OCI-LY3 (cell line): ENCODE measurements at regions not wholly inside any gene's neighbourhood (a gene's known extent, or its start where the extent isn't known, plus 50 kb on each side); places are given as distances from the start of the nearest gene placed in this dataset.

Experiments used
- EZH2phosphoT487 ChIP-seq: fragments of 200-600 bp; shearing (Covaris generic); IDR thresholded peaks from 2 replicates; pipeline ENCODE4 v1.6.1; 2018; ENCODE audit warnings: antibody characterized with exemption, mixed run types, low read depth
- TF ChIP-seq, protein P1 (sequence below): fragments of 200-600, 300-600 bp; sonication (generic); IDR thresholded peaks from 2 replicates; pipeline ENCODE4 v1.5.1; 2014; ENCODE audit warnings: antibody characterized with exemption, low read length, low read depth

DNA sequence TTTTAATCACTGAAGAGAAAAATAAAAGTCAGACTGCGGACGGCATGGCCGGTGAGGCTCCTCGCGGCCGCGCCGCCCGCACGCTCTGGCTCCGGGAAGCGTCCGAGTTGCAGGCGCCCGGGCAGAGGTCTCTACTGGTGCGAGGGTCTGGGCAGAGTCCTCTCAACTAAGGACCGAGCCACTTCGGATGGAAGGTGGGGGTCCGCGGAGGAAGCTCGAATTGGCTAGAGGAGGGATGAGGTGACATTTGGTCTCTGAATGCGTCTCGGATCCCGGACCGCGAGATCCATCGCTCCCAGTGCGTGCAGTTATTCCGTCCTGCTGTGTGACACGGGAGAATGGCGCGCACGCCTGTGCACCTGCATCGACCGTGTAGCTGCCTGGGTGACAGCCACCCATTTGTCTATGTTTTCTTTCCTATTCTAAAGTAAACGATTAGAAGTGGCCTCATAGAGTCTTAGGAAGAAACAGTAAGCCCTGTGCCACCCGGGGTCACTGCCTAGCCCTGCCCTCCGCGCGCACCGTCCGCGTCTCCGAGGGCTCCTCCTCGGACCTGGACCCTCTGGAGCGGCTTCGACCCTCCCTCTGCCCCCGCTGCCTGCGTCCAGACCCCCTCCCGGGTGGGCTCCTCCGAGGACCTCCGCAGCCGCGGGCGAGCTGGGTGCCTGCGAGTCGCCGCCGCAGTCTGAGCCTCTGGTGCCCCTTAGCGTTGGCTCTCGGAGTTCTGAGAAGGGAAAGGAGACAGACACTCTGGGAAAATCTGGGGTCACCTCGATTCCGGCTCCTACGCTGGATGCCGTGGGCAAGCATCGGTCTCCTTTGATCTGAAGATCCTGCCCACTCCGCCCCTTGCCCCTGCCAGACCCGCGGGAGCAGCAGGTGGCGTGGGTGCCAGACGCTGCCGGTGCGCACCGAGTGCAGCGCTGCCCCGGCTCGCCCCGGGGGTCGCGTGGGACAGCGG lies 347.4 kb downstream of the LIG4 start:
- TF ChIP-seq, protein P1, sequence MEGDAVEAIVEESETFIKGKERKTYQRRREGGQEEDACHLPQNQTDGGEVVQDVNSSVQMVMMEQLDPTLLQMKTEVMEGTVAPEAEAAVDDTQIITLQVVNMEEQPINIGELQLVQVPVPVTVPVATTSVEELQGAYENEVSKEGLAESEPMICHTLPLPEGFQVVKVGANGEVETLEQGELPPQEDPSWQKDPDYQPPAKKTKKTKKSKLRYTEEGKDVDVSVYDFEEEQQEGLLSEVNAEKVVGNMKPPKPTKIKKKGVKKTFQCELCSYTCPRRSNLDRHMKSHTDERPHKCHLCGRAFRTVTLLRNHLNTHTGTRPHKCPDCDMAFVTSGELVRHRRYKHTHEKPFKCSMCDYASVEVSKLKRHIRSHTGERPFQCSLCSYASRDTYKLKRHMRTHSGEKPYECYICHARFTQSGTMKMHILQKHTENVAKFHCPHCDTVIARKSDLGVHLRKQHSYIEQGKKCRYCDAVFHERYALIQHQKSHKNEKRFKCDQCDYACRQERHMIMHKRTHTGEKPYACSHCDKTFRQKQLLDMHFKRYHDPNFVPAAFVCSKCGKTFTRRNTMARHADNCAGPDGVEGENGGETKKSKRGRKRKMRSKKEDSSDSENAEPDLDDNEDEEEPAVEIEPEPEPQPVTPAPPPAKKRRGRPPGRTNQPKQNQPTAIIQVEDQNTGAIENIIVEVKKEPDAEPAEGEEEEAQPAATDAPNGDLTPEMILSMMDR, result no peak
- no peak for TF ChIP-seq EZH2phosphoT487
